GM13977 (cell line): ENCODE measurements at regions not wholly inside any gene's neighbourhood (a gene's known extent, or its start where the extent isn't known, plus 50 kb on each side); places are given as distances from the start of the nearest gene placed in this dataset.

Experiments used
- DNase-seq: peaks from one replicate; pipeline ENCODE4 v3.0.0; 2012; ENCODE audit warnings: low spot score
- in situ Hi-C: fragments of 300-500 bp; cut with MboI; formaldehyde crosslinking; loops from one replicate; pipeline ENCODE4 v1.12.0; 2022; ENCODE audit warnings: low sequenced_read_pairs, low pct_unique_long_range_greater_than_20kb, mixed read lengths, inconsistent platforms; ENCODE audit not compliant: unreplicated experiment
- TF ChIP-seq, protein P1 (sequence below): IDR thresholded peaks from 2 replicates; pipeline ENCODE4 v1.5.1; 2012; ENCODE audit warnings: mild to moderate bottlenecking, control low read depth; ENCODE audit not compliant: insufficient read depth; ENCODE audit errors: extremely low read depth, missing control alignments

DNA sequence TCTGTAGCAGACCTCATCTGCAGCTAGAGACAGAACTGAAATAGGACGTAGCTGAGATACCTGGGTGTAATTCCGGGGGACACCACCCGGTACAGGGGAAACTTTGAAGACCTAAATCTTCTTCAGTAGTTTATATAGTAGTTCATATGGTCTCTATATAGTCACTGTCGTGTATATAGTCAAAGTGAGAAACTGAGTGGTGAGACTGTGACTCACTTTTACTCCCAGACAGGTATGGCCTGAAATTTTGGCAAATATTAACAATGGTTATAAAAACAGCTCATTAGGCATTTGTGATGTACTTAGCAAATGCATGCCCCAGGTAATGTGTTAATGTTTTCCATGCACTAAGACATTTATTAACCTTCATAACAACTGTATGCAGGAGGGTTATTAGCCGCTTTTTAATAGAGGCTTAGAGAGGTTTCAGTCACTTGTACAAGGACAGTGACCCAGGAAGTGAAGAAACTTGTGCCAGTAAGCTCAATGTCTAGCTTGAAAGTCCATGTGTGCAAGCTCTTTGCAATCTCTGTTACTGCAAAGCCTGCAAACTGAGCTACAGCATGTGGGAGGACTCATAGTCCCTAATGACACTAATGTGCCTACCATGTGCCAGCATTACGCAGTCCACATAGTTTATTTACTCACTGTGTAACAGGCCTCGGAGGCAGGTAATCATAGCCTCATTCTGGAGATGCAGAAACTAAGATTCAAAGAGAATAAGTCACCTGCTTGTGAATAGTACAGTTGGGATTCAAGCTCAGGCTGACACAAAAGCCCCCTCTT, 165.4 kb upstream of the CHD6 start:
- in situ Hi-C loops, result no loop called here
- TF ChIP-seq, protein P1, sequence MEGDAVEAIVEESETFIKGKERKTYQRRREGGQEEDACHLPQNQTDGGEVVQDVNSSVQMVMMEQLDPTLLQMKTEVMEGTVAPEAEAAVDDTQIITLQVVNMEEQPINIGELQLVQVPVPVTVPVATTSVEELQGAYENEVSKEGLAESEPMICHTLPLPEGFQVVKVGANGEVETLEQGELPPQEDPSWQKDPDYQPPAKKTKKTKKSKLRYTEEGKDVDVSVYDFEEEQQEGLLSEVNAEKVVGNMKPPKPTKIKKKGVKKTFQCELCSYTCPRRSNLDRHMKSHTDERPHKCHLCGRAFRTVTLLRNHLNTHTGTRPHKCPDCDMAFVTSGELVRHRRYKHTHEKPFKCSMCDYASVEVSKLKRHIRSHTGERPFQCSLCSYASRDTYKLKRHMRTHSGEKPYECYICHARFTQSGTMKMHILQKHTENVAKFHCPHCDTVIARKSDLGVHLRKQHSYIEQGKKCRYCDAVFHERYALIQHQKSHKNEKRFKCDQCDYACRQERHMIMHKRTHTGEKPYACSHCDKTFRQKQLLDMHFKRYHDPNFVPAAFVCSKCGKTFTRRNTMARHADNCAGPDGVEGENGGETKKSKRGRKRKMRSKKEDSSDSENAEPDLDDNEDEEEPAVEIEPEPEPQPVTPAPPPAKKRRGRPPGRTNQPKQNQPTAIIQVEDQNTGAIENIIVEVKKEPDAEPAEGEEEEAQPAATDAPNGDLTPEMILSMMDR, result no peak

DNA sequence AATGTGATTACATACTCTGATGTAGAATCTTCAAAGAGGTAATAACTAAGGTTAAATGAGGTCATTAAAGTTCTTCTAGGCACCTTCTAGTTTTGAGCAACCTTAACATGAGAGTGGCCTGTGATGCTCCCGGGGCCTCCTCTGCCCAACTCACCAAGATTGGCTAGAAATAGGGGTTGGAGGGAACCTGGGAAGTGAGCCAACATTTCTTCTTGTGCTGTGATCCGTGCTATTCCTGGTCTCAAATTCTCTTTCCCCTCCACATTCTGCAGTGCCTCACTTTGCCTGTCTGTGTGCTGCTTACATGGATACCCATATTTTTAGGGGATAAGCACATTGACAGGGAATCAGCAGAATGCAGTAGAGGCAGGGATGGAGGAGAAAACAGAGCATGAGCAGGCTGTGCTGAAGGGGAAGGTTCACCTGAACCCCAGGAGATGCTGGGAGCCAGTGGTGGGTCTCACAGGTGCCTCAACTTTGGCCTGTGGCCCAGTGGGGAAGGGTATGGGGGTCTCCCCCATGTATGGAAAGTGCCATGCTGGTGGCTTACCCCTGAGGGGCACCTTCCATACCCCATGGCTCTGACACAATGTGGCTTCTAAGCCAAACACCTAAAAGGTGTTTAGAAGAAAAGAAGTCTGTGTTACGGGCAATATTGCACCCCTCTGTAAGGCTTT, 164.7 kb upstream of the CHD6 start:
- TF ChIP-seq, protein P1, result no peak
- in situ Hi-C loops, result no loop called here
- no peak for DNase-seq

More for the DNA sequence above, 165.4 kb upstream of the CHD6 start:
- no peak for DNase-seq

DNA sequence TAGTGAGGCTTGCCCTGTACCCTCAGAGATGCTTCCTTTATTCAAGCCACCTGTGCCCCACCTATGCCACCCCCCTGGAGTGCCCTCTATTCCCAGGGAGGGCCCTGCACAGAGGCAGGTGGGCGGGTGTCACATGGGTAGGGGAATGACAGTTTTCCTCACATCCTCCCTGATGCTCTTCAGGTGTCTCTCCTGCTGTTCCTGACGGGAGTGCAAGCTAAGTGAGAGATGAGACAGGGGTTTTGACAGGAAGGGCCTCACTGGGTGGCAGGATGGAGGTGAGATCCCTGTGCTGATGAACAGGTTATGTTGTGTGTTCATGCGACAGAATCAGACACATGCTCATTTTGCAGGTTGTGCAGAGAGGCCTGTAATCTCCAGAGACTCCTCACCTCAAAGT, 164.1 kb upstream of the CHD6 start:
- in situ Hi-C loops, result no loop called here
- no peak for DNase-seq
- TF ChIP-seq, protein P1, result no peak

DNA sequence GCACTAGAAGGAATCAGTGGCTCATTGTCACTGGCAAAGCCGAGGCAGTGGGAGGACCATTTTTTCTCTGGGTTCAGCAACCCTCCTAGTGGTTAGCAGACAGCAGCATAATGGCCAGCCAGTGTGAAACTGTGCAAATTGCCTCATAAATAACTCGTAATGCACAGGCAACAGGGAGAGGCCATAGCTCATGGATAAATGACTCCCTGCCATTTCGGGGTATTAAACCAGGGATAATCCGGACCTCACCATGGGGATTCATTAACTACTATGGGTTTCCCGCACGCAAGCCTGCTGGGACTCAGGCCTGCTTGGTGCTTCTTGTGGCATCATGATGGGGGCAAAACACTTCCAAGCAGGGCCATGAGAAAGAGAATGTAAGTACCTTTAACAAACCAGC, 158.2 kb upstream of the CHD6 start:
- in situ Hi-C loops, result no loop called here
- DNase-seq, result no peak
- TF ChIP-seq, protein P1, result no peak

DNA sequence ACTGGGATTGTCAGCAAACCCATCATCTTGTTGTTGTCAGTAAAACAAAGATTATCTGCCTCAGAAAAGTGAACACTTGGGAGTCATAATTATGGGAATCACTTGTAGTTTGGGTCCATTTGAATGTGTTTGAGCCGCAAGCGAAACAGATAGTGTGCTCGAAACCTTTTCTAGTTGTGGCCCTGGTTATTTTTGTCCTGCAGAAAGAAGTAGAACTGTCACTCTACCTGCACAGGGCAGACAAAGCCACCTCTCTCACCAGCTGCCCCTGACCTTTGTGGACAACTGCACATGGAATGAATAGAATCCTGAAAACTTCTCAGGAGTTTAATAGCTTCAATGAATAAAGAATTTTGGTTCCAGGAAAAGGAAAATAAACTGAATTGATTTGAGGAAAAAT, 156.1 kb upstream of the CHD6 start:
- TF ChIP-seq, protein P1, result no peak
- in situ Hi-C loops, result no loop called here
- DNase-seq, result no peak

DNA sequence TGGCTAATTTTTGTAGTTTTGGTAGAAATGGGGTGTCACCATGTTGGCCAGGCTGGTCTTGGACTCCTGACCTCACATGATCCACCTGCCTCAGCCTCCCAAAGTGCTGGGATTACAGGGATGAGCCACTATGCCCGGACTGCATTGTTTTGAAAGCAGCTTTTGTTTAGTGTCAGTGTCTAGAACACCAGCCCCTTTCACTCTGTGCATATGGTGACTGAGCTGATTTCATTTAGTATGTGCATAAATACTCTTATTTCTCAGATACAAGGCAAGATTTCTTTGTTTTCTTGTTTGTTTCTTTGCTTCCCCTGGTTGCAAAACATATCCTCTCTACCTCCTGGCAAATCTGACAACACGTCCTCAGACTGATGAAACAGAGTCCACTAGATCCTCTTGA, 152.8 kb upstream of the CHD6 start:
- in situ Hi-C loops, result no loop called here
- DNase-seq, result no peak
- TF ChIP-seq, protein P1, result no peak
